ENCODE measurements at regions not wholly inside any gene's neighbourhood (a gene's known extent, or its start where the extent isn't known, plus 50 kb on each side); places are given as distances from the start of the nearest gene placed in this dataset.

DNA sequence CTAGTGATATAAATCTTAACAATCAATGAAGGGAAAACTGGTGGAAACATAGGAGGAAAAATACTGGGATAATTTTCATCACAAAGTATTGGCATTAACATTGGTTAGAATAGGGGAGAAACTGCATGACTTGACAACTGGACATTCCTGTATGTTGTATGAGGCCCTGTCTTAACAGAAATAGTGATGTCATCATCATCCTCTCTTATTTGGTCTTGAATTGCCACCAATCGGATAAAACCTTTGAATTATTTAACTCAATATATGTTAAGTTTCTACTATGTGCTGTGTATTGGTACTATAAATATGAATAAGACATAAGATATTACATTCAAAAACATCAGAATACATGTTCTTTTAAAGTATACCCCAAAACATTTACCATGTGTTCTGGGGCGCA is 130.1 kb upstream of the CCDC54 start:
- WGBS (ENCODE audit: extremely low coverage, insufficient coverage, insufficient read length): no CpG with 5 or more reads among the region's 2 CpGs
- H4K91ac ChIP-seq (ENCODE audit: low read depth, low read length): no peak overlapping the region
- H4K12ac ChIP-seq (ENCODE audit: low read depth, low read length): no peak overlapping the region

DNA sequence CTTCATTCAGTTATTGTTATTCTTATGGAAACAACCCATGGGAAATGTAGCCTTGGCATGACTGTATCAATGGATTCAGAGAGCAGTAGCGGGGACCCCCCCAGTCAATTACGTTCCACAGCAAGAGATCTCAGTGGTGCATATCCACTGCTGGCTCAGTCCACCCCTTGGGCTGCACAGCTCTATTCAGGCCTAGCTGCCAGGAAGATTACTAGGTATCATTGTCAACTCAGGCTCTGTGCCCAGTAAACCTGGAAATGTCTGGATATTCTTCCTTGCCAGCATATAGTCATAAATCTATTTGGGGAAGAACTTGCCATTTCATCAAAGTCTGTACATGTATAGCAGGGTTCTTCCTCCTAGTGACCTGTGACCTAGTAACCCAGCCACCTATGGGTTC is 128.1 kb upstream of the CCDC54 start:
- no peak for DNase-seq
- Histone ChIP-seq H3K27ac (ENCODE audit: low read depth, low read length) (no peak overlapping the region), H3K23ac (ENCODE audit: low read length) (no peak overlapping the region), H3K4ac (ENCODE audit: low read depth, low read length) (no peak overlapping the region), H3K9me3 (ENCODE audit: insufficient read depth, low read depth, low read length) (no peaks in the 10 kb centered on the region), H3K14ac (ENCODE audit: low read length) (no peak overlapping the region), H3K79me2 (ENCODE audit: control insufficient read depth, insufficient read depth, low read length, poor library complexity) (no peaks in the 10 kb centered on the region), H3K18ac (ENCODE audit: low read length) (no peak overlapping the region), H3K4me3 (ENCODE audit: low read depth, low read length) (no peak overlapping the region), H4K8ac (ENCODE audit: low read depth, low read length) (no peak overlapping the region), H2AK5ac (ENCODE audit: low read length) (no peak overlapping the region), H2BK12ac (ENCODE audit: low read length) (no peak overlapping the region), H4K91ac (ENCODE audit: low read depth, low read length) (no peak overlapping the region), H2BK5ac (ENCODE audit: low read depth, low read length, poor library complexity) (no peak overlapping the region), H4K12ac (ENCODE audit: low read depth, low read length) (no peak overlapping the region), H2BK120ac (ENCODE audit: insufficient read depth, low read length, poor library complexity) (no peak overlapping the region), H3K79me1 (ENCODE audit: low read length) (no peaks in the 10 kb centered on the region), H3K9ac (ENCODE audit: low read length) (no peak overlapping the region), H3K4me1 (ENCODE audit: control insufficient read depth in 1 of 2, insufficient read depth in 2 of 2, low read length in 2 of 2) (no peaks in the 10 kb centered on the region), H2AFZ (ENCODE audit: insufficient read depth, low read length, poor library complexity) (no peak overlapping the region), H3K36me3 (ENCODE audit: control insufficient read depth in 1 of 2, insufficient read depth in 2 of 2, low read length in 2 of 2) (peaks cover 10 to 27% of the 10 kb centered on the region in 2 experiments), H3K4me2 (ENCODE audit: low read length) (no peak overlapping the region), H3K27me3 (ENCODE audit: insufficient read depth, low read length) (no peaks in the 10 kb centered on the region)
- WGBS (ENCODE audit: extremely low coverage, insufficient coverage, insufficient read length): no CpG with 5 or more reads among the region's 2 CpGs

More for the DNA sequence above, 130.1 kb upstream of the CCDC54 start:
- no peak overlapping the region for H3K4me2 ChIP-seq (ENCODE audit: low read length)
- H3K14ac ChIP-seq (ENCODE audit: low read length): no peak overlapping the region
- no peak overlapping the region for H3K23ac ChIP-seq (ENCODE audit: low read length)
- DNase-seq: no peak
- H3K27me3 ChIP-seq (ENCODE audit: insufficient read depth, low read length): no peaks in the 10 kb centered on the region
- no peak overlapping the region for H2BK5ac ChIP-seq (ENCODE audit: low read depth, low read length, poor library complexity)
- no peak overlapping the region for H3K27ac ChIP-seq (ENCODE audit: low read depth, low read length)
- H2AK5ac ChIP-seq (ENCODE audit: low read length): no peak overlapping the region
- H3K36me3 ChIP-seq (ENCODE audit: control insufficient read depth in 1 of 2, insufficient read depth in 2 of 2, low read length in 2 of 2): peaks cover 10 to 27% of the 10 kb centered on the region in 2 experiments
- H4K8ac ChIP-seq (ENCODE audit: low read depth, low read length): no peak overlapping the region
- H2BK12ac ChIP-seq (ENCODE audit: low read length): no peak overlapping the region
- no peaks in the 10 kb centered on the region for H3K9me3 ChIP-seq (ENCODE audit: insufficient read depth, low read depth, low read length)
- no peak overlapping the region for H3K4me3 ChIP-seq (ENCODE audit: low read depth, low read length)
- no peak overlapping the region for H3K18ac ChIP-seq (ENCODE audit: low read length)
- H3K9ac ChIP-seq (ENCODE audit: low read length): no peak overlapping the region
- H3K79me1 ChIP-seq (ENCODE audit: low read length): no peaks in the 10 kb centered on the region
- H2BK120ac ChIP-seq (ENCODE audit: insufficient read depth, low read length, poor library complexity): no peak overlapping the region
- no peaks in the 10 kb centered on the region for H3K79me2 ChIP-seq (ENCODE audit: control insufficient read depth, insufficient read depth, low read length, poor library complexity)
- H3K4me1 ChIP-seq (ENCODE audit: control insufficient read depth in 1 of 2, insufficient read depth in 2 of 2, low read length in 2 of 2): no peaks in the 10 kb centered on the region
- H2AFZ ChIP-seq (ENCODE audit: insufficient read depth, low read length, poor library complexity): no peak overlapping the region
- H3K4ac ChIP-seq (ENCODE audit: low read depth, low read length): no peak overlapping the region

DNA sequence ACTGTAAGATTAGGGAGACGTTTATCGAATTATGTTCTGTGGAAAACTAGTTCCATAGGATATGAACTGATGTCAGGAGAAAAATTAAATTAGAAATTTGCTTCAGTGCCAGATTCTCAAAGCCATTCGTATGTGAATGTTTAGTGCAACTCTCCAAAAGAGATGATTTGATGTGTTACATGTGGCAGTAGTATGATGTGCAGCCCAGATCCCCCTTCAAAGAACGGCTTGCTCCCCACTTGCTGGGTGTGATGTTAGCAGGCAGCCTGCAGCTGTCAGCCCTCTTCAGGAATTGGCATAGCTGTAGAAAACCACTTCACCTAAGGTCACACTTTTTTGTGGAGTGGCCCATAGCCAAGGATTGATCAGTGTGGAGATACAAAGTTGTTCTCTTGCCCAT is 127.0 kb upstream of the CCDC54 start:
- Histone ChIP-seq H3K36me3 (ENCODE audit: control insufficient read depth in 1 of 2, insufficient read depth in 2 of 2, low read length in 2 of 2) (peaks cover 8 to 25% of the 10 kb centered on the region in 2 experiments), H3K27ac (ENCODE audit: low read depth, low read length) (no peak overlapping the region), H2AFZ (ENCODE audit: insufficient read depth, low read length, poor library complexity) (no peak overlapping the region), H3K4ac (ENCODE audit: low read depth, low read length) (no peak overlapping the region), H4K91ac (ENCODE audit: low read depth, low read length) (no peak overlapping the region), H2BK12ac (ENCODE audit: low read length) (no peak overlapping the region), H2BK5ac (ENCODE audit: low read depth, low read length, poor library complexity) (no peak overlapping the region), H3K14ac (ENCODE audit: low read length) (no peak overlapping the region), H3K27me3 (ENCODE audit: insufficient read depth, low read length) (no peaks in the 10 kb centered on the region), H3K79me1 (ENCODE audit: low read length) (no peaks in the 10 kb centered on the region), H4K8ac (ENCODE audit: low read depth, low read length) (no peak overlapping the region), H3K23ac (ENCODE audit: low read length) (no peak overlapping the region), H3K4me3 (ENCODE audit: low read depth, low read length) (no peak overlapping the region), H3K4me1 (ENCODE audit: control insufficient read depth in 1 of 2, insufficient read depth in 2 of 2, low read length in 2 of 2) (no peaks in the 10 kb centered on the region), H2BK120ac (ENCODE audit: insufficient read depth, low read length, poor library complexity) (no peak overlapping the region), H3K9ac (ENCODE audit: low read length) (no peak overlapping the region), H3K4me2 (ENCODE audit: low read length) (no peak overlapping the region), H3K79me2 (ENCODE audit: control insufficient read depth, insufficient read depth, low read length, poor library complexity) (no peaks in the 10 kb centered on the region), H2AK5ac (ENCODE audit: low read length) (no peak overlapping the region), H4K12ac (ENCODE audit: low read depth, low read length) (no peak overlapping the region), H3K9me3 (ENCODE audit: insufficient read depth, low read depth, low read length) (no peaks in the 10 kb centered on the region), H3K18ac (ENCODE audit: low read length) (no peak overlapping the region)
- no CpG with 5 or more reads among the region's 4 CpGs for WGBS (ENCODE audit: extremely low coverage, insufficient coverage, insufficient read length)
- no peak for DNase-seq

DNA sequence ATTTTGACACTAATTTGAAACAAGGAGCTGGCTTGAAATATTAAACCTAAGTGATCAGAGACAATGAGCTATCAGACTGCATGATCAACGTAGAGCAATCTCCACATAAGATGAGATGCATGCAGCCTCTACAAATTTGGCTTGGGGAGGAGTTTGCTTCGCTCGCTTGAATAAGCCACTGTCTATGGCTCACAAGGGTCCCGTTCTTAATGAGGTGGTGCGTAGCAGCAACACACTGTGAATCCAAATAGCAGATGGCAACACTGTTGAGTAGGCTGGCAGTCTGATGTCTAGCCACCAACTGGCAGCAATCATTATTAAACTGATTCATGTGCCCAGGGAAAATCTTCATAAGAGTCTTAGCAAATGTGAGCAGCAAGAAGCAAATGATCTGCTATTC is 125.4 kb upstream of the CCDC54 start:
- no peaks in the 10 kb centered on the region for H3K4me1 ChIP-seq (ENCODE audit: control insufficient read depth in 1 of 2, insufficient read depth in 2 of 2, low read length in 2 of 2)
- H3K18ac ChIP-seq (ENCODE audit: low read length): no peak overlapping the region
- H3K27me3 ChIP-seq (ENCODE audit: insufficient read depth, low read length): no peaks in the 10 kb centered on the region
- H3K4me2 ChIP-seq (ENCODE audit: low read length): no peak overlapping the region
- H2BK120ac ChIP-seq (ENCODE audit: insufficient read depth, low read length, poor library complexity): no peak overlapping the region
- H3K4me3 ChIP-seq (ENCODE audit: low read depth, low read length): no peak overlapping the region
- no peak overlapping the region for H2BK5ac ChIP-seq (ENCODE audit: low read depth, low read length, poor library complexity)
- H3K14ac ChIP-seq (ENCODE audit: low read length): no peak overlapping the region
- no peaks in the 10 kb centered on the region for H3K9me3 ChIP-seq (ENCODE audit: insufficient read depth, low read depth, low read length)
- no peak overlapping the region for H3K4ac ChIP-seq (ENCODE audit: low read depth, low read length)
- no peaks in the 10 kb centered on the region for H3K79me1 ChIP-seq (ENCODE audit: low read length)
- no peak overlapping the region for H2AFZ ChIP-seq (ENCODE audit: insufficient read depth, low read length, poor library complexity)
- H2AK5ac ChIP-seq (ENCODE audit: low read length): no peak overlapping the region
- no peak for DNase-seq
- no peaks in the 10 kb centered on the region for H3K79me2 ChIP-seq (ENCODE audit: control insufficient read depth, insufficient read depth, low read length, poor library complexity)
- no peak overlapping the region for H3K27ac ChIP-seq (ENCODE audit: low read depth, low read length)
- H3K23ac ChIP-seq (ENCODE audit: low read length): no peak overlapping the region
- no peak overlapping the region for H4K12ac ChIP-seq (ENCODE audit: low read depth, low read length)
- peaks cover 4 to 18% of the 10 kb centered on the region in 2 experiments for H3K36me3 ChIP-seq (ENCODE audit: control insufficient read depth in 1 of 2, insufficient read depth in 2 of 2, low read length in 2 of 2)
- no peak overlapping the region for H2BK12ac ChIP-seq (ENCODE audit: low read length)
- no CpG with 5 or more reads among the region's 5 CpGs for WGBS (ENCODE audit: extremely low coverage, insufficient coverage, insufficient read length)
- no peak overlapping the region for H4K91ac ChIP-seq (ENCODE audit: low read depth, low read length)
- no peak overlapping the region for H4K8ac ChIP-seq (ENCODE audit: low read depth, low read length)
- H3K9ac ChIP-seq (ENCODE audit: low read length): no peak overlapping the region

All from trophoblast cell (in vitro differentiated cells and primary cell).